Fibroblast of lung (primary cell): ENCODE measurements at regions not wholly inside any gene's neighbourhood (a gene's known extent, or its start where the extent isn't known, plus 50 kb on each side); places are given as distances from the start of the nearest gene placed in this dataset.

Experiments
- DNase-seq, 2 donors: peaks; one replicate each; pipeline versions ENCODE4 v3.0.0 to v3.0.0-alpha.2; 2010; ENCODE audit warnings: low read depth in 2 of 2
- H2AFZ ChIP-seq: 2 replicates; pipeline ENCODE4 v1.5.1; 2012; ENCODE audit warnings: low read length, control low read depth, inconsistent platforms
- H3K27ac ChIP-seq: 2 replicates; pipeline ENCODE4 v1.5.1; 2011; ENCODE audit warnings: low read length, control low read depth; ENCODE audit not compliant: insufficient read depth
- H3K27me3 ChIP-seq: 2 replicates; pipeline ENCODE4 v1.5.1; 2011; ENCODE audit warnings: mild to moderate bottlenecking, low read length; ENCODE audit not compliant: control insufficient read depth, insufficient read depth
- H3K36me3 ChIP-seq: 2 replicates; pipeline ENCODE4 v1.5.1; 2011; ENCODE audit warnings: low read length; ENCODE audit not compliant: control insufficient read depth, insufficient read depth
- H3K4me1 ChIP-seq: 2 replicates; pipeline ENCODE4 v1.5.1; 2011; ENCODE audit warnings: low read length; ENCODE audit not compliant: control insufficient read depth, insufficient read depth; ENCODE audit errors: extremely low read depth
- H3K4me2 ChIP-seq: 2 replicates; pipeline ENCODE4 v1.5.1; 2011; ENCODE audit warnings: low read length, control low read depth; ENCODE audit not compliant: insufficient read depth; ENCODE audit errors: extremely low read depth
- H3K4me3 ChIP-seq, 4 experiments: fragments of 200-600 bp in 1 of 4; sonication (generic) in 1 of 4; replicated peaks in 1 of 4; 2 replicates each; pipeline ENCODE4 v1.5.1; 2011 to 2016; ENCODE audit warnings: low read length in 4 of 4, low read depth in 3 of 4, mild to moderate bottlenecking in 3 of 4, control low read depth in 2 of 4, inconsistent platforms in 1 of 4, mixed read lengths in 1 of 4; ENCODE audit not compliant: insufficient read depth in 1 of 4; ENCODE audit errors: control extremely low read depth in 1 of 4
- H3K79me2 ChIP-seq: 2 replicates; pipeline ENCODE4 v1.5.1; 2012; ENCODE audit warnings: mild to moderate bottlenecking, low read length, inconsistent platforms; ENCODE audit not compliant: control insufficient read depth, insufficient read depth
- H3K9ac ChIP-seq: 2 replicates; pipeline ENCODE4 v1.5.1; 2011; ENCODE audit warnings: mild to moderate bottlenecking, low read length, control low read depth; ENCODE audit not compliant: insufficient read depth
- H3K9me3 ChIP-seq: 2 replicates; pipeline ENCODE4 v1.5.1; 2012; ENCODE audit warnings: low read depth, low read length; ENCODE audit not compliant: control insufficient read depth, insufficient read depth
- H4K20me1 ChIP-seq: 2 replicates; pipeline ENCODE4 v1.5.1; 2011; ENCODE audit warnings: low read length; ENCODE audit not compliant: control insufficient read depth, insufficient read depth; ENCODE audit errors: extremely low read depth
- EZH2 ChIP-seq: IDR thresholded peaks from 2 replicates; pipeline ENCODE4 v1.5.1; 2012; ENCODE audit warnings: low read length, control low read depth, mild to moderate bottlenecking; ENCODE audit errors: missing control alignments
- TF ChIP-seq, protein P1 (sequence below), 2 donors: IDR thresholded peaks in 1 of 2; conservative IDR thresholded peaks in 1 of 2; 1 replicate in 1 of 2; 2 replicates in 1 of 2; pipeline ENCODE4 v1.5.1; 2011 to 2012; ENCODE audit warnings: low read length in 2 of 2, control low read depth in 1 of 2, inconsistent platforms in 1 of 2, low read depth in 1 of 2, mild to moderate bottlenecking in 1 of 2

- Histone ChIP-seq H3K9ac (no peak overlapping the region), H3K79me2 (no peaks in the 10 kb centered on the region), H2AFZ (no peak overlapping the region), H3K4me3 (no peak overlapping the region), H3K36me3 (no peaks in the 10 kb centered on the region), H3K27me3 (no peaks in the 10 kb centered on the region), H3K9me3 (no peaks in the 10 kb centered on the region), H3K4me2 (no peak overlapping the region), H3K4me1 (no peaks in the 10 kb centered on the region), H4K20me1 (no peaks in the 10 kb centered on the region), H3K27ac (no peak overlapping the region)
- no peak for DNase-seq
- TF ChIP-seq, protein P1, sequence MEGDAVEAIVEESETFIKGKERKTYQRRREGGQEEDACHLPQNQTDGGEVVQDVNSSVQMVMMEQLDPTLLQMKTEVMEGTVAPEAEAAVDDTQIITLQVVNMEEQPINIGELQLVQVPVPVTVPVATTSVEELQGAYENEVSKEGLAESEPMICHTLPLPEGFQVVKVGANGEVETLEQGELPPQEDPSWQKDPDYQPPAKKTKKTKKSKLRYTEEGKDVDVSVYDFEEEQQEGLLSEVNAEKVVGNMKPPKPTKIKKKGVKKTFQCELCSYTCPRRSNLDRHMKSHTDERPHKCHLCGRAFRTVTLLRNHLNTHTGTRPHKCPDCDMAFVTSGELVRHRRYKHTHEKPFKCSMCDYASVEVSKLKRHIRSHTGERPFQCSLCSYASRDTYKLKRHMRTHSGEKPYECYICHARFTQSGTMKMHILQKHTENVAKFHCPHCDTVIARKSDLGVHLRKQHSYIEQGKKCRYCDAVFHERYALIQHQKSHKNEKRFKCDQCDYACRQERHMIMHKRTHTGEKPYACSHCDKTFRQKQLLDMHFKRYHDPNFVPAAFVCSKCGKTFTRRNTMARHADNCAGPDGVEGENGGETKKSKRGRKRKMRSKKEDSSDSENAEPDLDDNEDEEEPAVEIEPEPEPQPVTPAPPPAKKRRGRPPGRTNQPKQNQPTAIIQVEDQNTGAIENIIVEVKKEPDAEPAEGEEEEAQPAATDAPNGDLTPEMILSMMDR (conservative IDR thresholded peaks at IDR 0.05 in 1 of 2, IDR thresholded peaks at IDR 0.05 in 1 of 2; ENCODE audit: low read depth in 1 of 2, low read length in 2 of 2), result no peak
- no peak for TF ChIP-seq EZH2
These were observed 309.5 kb upstream of the CPXCR1 start for GRCh38 chrX:88437563-88437962.

- Histone ChIP-seq H3K27me3 (no peaks in the 10 kb centered on the region), H3K4me2 (no peak overlapping the region), H3K9me3 (no peaks in the 10 kb centered on the region), H3K4me1 (no peaks in the 10 kb centered on the region), H3K36me3 (no peaks in the 10 kb centered on the region), H3K9ac (no peak overlapping the region), H3K79me2 (no peaks in the 10 kb centered on the region), H3K27ac (no peak overlapping the region), H4K20me1 (no peaks in the 10 kb centered on the region), H3K4me3 (no peak overlapping the region), H2AFZ (no peak overlapping the region)
- DNase-seq, result no peak
- TF ChIP-seq, protein P1 (conservative IDR thresholded peaks at IDR 0.05 in 1 of 2, IDR thresholded peaks at IDR 0.05 in 1 of 2; ENCODE audit: low read depth in 1 of 2, low read length in 2 of 2), result no peak
- TF ChIP-seq EZH2, result no peak
These were observed 308.8 kb upstream of the CPXCR1 start for GRCh38 chrX:88438209-88438608.

DNA sequence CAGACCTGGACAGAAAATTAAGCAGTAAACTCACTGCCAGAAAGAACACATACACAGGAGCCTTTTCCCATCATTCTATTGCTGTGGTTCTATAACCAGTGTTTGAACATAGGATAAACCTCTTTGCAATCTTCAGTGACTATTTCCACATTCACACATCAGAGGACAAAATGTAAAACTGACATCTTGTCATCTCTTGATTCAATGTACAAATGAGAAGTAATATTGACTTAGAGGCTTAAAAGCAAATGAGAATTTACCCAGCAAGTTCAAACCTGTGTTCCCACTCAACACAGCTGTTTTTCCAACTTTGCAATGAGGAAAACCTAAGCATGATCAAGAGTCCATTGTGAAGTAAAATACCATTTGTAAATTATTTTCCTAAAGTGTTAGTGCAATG lies 307.1 kb upstream of the CPXCR1 start:
- Histone ChIP-seq H3K27me3 (no peaks in the 10 kb centered on the region), H2AFZ (no peak overlapping the region), H3K27ac (no peak overlapping the region), H3K9ac (no peak overlapping the region), H4K20me1 (no peaks in the 10 kb centered on the region), H3K4me1 (no peaks in the 10 kb centered on the region), H3K9me3 (no peaks in the 10 kb centered on the region), H3K36me3 (no peaks in the 10 kb centered on the region), H3K4me3 (no peak overlapping the region), H3K79me2 (no peaks in the 10 kb centered on the region), H3K4me2 (no peak overlapping the region)
- DNase-seq, result no peak
- TF ChIP-seq, protein P1 (conservative IDR thresholded peaks at IDR 0.05 in 1 of 2, IDR thresholded peaks at IDR 0.05 in 1 of 2; ENCODE audit: low read depth in 1 of 2, low read length in 2 of 2), result no peak
- TF ChIP-seq EZH2, result no peak
